OCI-LY7 (cell line): ENCODE measurements at regions not wholly inside any gene's neighbourhood (a gene's known extent, or its start where the extent isn't known, plus 50 kb on each side); places are given as distances from the start of the nearest gene placed in this dataset.
"Not testable (repeated sequence)": the region's sequence is repeated elsewhere in the genome, so short reads cannot be mapped to it uniquely, and the experiment has no call there.

ENCODE experiments used
- BruUV-seq: library from RNA; stranded (reverse); fragments of 400-500 nt; replicated peaks from 2 replicates; lab custom pipeline; 2021; lab: Mats Ljungman, UMichigan
- CTCF ChIA-PET: fragments of 300-600 bp; sonication (Branson Sonifier 250); formaldehyde crosslinking; loops from one replicate; lab custom pipeline; 2022; ENCODE audit warnings: antibody characterized with exemption; ENCODE audit not compliant: unreplicated experiment; lab: Charles Lee
- POLR2A ChIA-PET: fragments of 300-600 bp; sonication (Branson Sonifier 250); formaldehyde crosslinking; loops from one replicate; lab custom pipeline; 2022; ENCODE audit warnings: antibody characterized with exemption; lab: Charles Lee
- DNase-seq: peaks from one replicate; pipeline ENCODE4 v3.0.0-alpha.2; 2015; ENCODE audit warnings: low spot score
- H2AFZ ChIP-seq: fragments of 200-600 bp; sonication (generic), shearing (Covaris generic); 2 replicates; pipeline ENCODE4 v1.6.1; 2014; ENCODE audit warnings: mild to moderate bottlenecking, antibody characterized with exemption, low read length, moderate library complexity
- H3K27ac ChIP-seq: fragments of 200-600 bp; sonication (generic); 2 replicates; pipeline ENCODE4 v1.5.1; 2014; ENCODE audit warnings: mixed run types, low read depth, mild to moderate bottlenecking, moderate library complexity, low read length, inconsistent platforms; ENCODE audit not compliant: poor library complexity, severe bottlenecking
- H3K36me3 ChIP-seq: fragments of 200-600 bp; sonication (generic); 2 replicates; pipeline ENCODE4 v1.6.1; 2014; ENCODE audit warnings: mild to moderate bottlenecking, antibody characterized with exemption, low read length, moderate library complexity, mixed read lengths; ENCODE audit not compliant: insufficient read depth
- H3K4me1 ChIP-seq: fragments of 200-600 bp; sonication (generic); 2 replicates; pipeline ENCODE4 v1.5.1; 2014; ENCODE audit warnings: mild to moderate bottlenecking, low read length; ENCODE audit not compliant: insufficient read depth, poor library complexity, severe bottlenecking
- H3K4me2 ChIP-seq: fragments of 200-600 bp; sonication (generic); 2 replicates; pipeline ENCODE4 v1.6.1; 2014; ENCODE audit warnings: mild to moderate bottlenecking, low read length
- H3K4me3 ChIP-seq: fragments of 200-600 bp; sonication (generic); 2 replicates; pipeline ENCODE4 v1.5.1; 2014; ENCODE audit warnings: mild to moderate bottlenecking, low read depth, low read length; ENCODE audit not compliant: poor library complexity, severe bottlenecking
- H3K79me2 ChIP-seq: fragments of 200-600 bp; sonication (generic); 2 replicates; pipeline ENCODE4 v1.6.1; 2016; ENCODE audit warnings: low read depth, mild to moderate bottlenecking, low read length, moderate library complexity, mixed read lengths; ENCODE audit not compliant: insufficient read depth
- H3K9me2 ChIP-seq: fragments of 200-600 bp; sonication (generic); 2 replicates; pipeline ENCODE4 v1.6.1; 2016; ENCODE audit warnings: mild to moderate bottlenecking, low read length, mixed read lengths; ENCODE audit not compliant: insufficient read depth
- H3K9me3 ChIP-seq: fragments of 200-600 bp; sonication (generic); 2 replicates; pipeline ENCODE4 v1.6.1; 2014; ENCODE audit warnings: mild to moderate bottlenecking, mixed run types, low read length, mixed read lengths
- H4K20me1 ChIP-seq: fragments of 200-600 bp; sonication (generic); 2 replicates; pipeline ENCODE4 v1.6.1; 2014; ENCODE audit warnings: mild to moderate bottlenecking, antibody characterized with exemption, low read length, moderate library complexity, mixed read lengths; ENCODE audit not compliant: insufficient read depth
- CTCF ChIP-seq: fragments of 200-600 bp; sonication (generic); conservative IDR thresholded peaks from 2 replicates; pipeline ENCODE4 v1.5.1; 2014; ENCODE audit warnings: mild to moderate bottlenecking, antibody characterized with exemption, low read length, moderate library complexity, mixed read lengths
- EZH2phosphoT487 ChIP-seq: fragments of 200-600 bp; sonication (generic); IDR thresholded peaks from 2 replicates; pipeline ENCODE4 v1.6.1; 2018; ENCODE audit warnings: low read depth, borderline replicate concordance, mild to moderate bottlenecking, mixed run types, antibody characterized with exemption, low read length, moderate library complexity, mixed read lengths
- intact Hi-C: fragments of 100-400 bp; cut with micrococcal nuclease; formaldehyde crosslinking; loops from one replicate; pipeline ENCODE4 v1.10.0; 2022; ENCODE audit not compliant: unreplicated experiment

- Histone ChIP-seq H3K4me3 (no peak overlapping the region), H3K4me2 (no peak overlapping the region), H3K9me2 (no peaks in the 10 kb centered on the region), H2AFZ (no peak overlapping the region), H3K4me1 (no peaks in the 10 kb centered on the region), H3K36me3 (no peaks in the 10 kb centered on the region), H3K9me3 (no peaks in the 10 kb centered on the region), H3K79me2 (no peaks in the 10 kb centered on the region), H3K27ac (no peak overlapping the region), H4K20me1 (no peaks in the 10 kb centered on the region)
- ChIA-PET POLR2A (no interaction called here), CTCF (no interaction called here)
- intact Hi-C loops = no loop called here
- no peak for DNase-seq
- no peak for TF ChIP-seq EZH2phosphoT487
- BruUV-seq = no TSS peak
Measured at GRCh38 chr12:131413471-131413870, 297.4 kb upstream of the SFSWAP start.

- H2AFZ ChIP-seq, intact Hi-C loops, H3K27ac ChIP-seq, H3K36me3 ChIP-seq, CTCF ChIA-PET, H3K9me2 ChIP-seq, H3K9me3 ChIP-seq, H3K79me2 ChIP-seq, H3K4me1 ChIP-seq, H3K4me2 ChIP-seq, H4K20me1 ChIP-seq, POLR2A ChIA-PET, DNase-seq, H3K4me3 ChIP-seq, BruUV-seq: not testable (repeated sequence)
Measured at GRCh38 chr12:131414155-131414922, 296.6 kb upstream of the SFSWAP start.

- TF ChIP-seq EZH2phosphoT487 (no peak), CTCF (no peak)
- CTCF ChIA-PET = no interaction called here
Measured at GRCh38 chr12:131415781-131416180, 295.1 kb upstream of the SFSWAP start.

More at GRCh38 chr12:131415781-131416180, 295.1 kb upstream of the SFSWAP start:
- peak; percentile 55 for DNase-seq
- BruUV-seq = no TSS peak
- Histone ChIP-seq H3K79me2 (no peaks in the 10 kb centered on the region), H3K4me2 (no peak overlapping the region), H3K9me3 (no peaks in the 10 kb centered on the region), H3K4me3 (no peak overlapping the region), H3K9me2 (no peaks in the 10 kb centered on the region), H3K4me1 (no peaks in the 10 kb centered on the region), H2AFZ (peak overlapping the region; percentile 10; the same call in 1 of the 2 replicates), H3K27ac (no peak overlapping the region), H3K36me3 (no peaks in the 10 kb centered on the region), H4K20me1 (no peaks in the 10 kb centered on the region)
- intact Hi-C loops = no loop called here
- POLR2A ChIA-PET = no interaction called here
